ENCODE measurements at regions not wholly inside any gene's neighbourhood (a gene's known extent, or its start where the extent isn't known, plus 50 kb on each side); places are given as distances from the start of the nearest gene placed in this dataset.

GRCh38 chr20:48557380-48557779 is 270.4 kb downstream of the PREX1 start:
- TF ChIP-seq CTCF (conservative IDR thresholded peaks at IDR 0.05; ENCODE audit: low read depth, low read length): no peak
- no peak for TF ChIP-seq EZH2 (IDR thresholded peaks at IDR 0.05; ENCODE audit: borderline replicate concordance, low read depth, low read length, poor library complexity, severe bottlenecking)

All from A673 (cell line).